Liver (tissue), 8 donors: ENCODE measurements at regions not wholly inside any gene's neighbourhood (a gene's known extent, or its start where the extent isn't known, plus 50 kb on each side); places are given as distances from the start of the nearest gene placed in this dataset.

ENCODE experiments used
- DNase-seq: peaks from one replicate; pipeline ENCODE4 v3.0.0-alpha.2; 2017; ENCODE audit warnings: low spot score
- H3K27ac ChIP-seq, 2 donors: one replicate each; pipeline ENCODE4 v1.7.0; 2013; ENCODE audit warnings: inconsistent platforms in 2 of 2, low read length in 2 of 2, control low read depth in 1 of 2, low read depth in 1 of 2, mild to moderate bottlenecking in 1 of 2
- H3K27me3 ChIP-seq, 4 donors: one replicate each; pipeline versions ENCODE4 v1.6.1 to v1.7.0; 2013; ENCODE audit warnings: low read length in 3 of 4, inconsistent platforms in 1 of 4, mild to moderate bottlenecking in 1 of 4, moderate library complexity in 1 of 4; ENCODE audit not compliant: control insufficient read depth in 4 of 4, insufficient read depth in 4 of 4
- H3K36me3 ChIP-seq, 4 donors: one replicate each; pipeline versions ENCODE4 v1.6.1 to v1.7.0; 2013; ENCODE audit warnings: low read length in 3 of 4, mild to moderate bottlenecking in 3 of 4, low read depth in 1 of 4, moderate library complexity in 1 of 4; ENCODE audit not compliant: control insufficient read depth in 4 of 4, insufficient read depth in 3 of 4
- H3K4me1 ChIP-seq, 4 donors: one replicate each; pipeline versions ENCODE4 v1.6.1 to v1.7.0; 2013; ENCODE audit warnings: low read length in 3 of 4, mild to moderate bottlenecking in 3 of 4, moderate library complexity in 1 of 4; ENCODE audit not compliant: control insufficient read depth in 4 of 4, insufficient read depth in 4 of 4
- H3K4me3 ChIP-seq, 3 donors: one replicate each; pipeline versions ENCODE4 v1.6.1 to v1.7.0; 2013; ENCODE audit warnings: low read length in 3 of 3, control low read depth in 1 of 3, low read depth in 1 of 3, mild to moderate bottlenecking in 1 of 3
- H3K9ac ChIP-seq, 2 donors: one replicate each; pipeline ENCODE4 v1.7.0; 2013; ENCODE audit warnings: low read length in 2 of 2, mild to moderate bottlenecking in 2 of 2, moderate library complexity in 2 of 2, control low read depth in 1 of 2, low read depth in 1 of 2
- H3K9me3 ChIP-seq, 4 donors: one replicate each; pipeline versions ENCODE4 v1.6.1 to v1.7.0; 2013; ENCODE audit warnings: low read length in 3 of 4; ENCODE audit not compliant: control insufficient read depth in 4 of 4
- ATF3 ChIP-seq: IDR thresholded peaks from 2 replicates; pipeline ENCODE4 v1.6.1; 2016; ENCODE audit warnings: antibody characterized with exemption
- CTCF ChIP-seq: fragments of 150-350 bp; IDR thresholded peaks from 2 replicates; pipeline ENCODE4 v1.5.1; 2017; ENCODE audit warnings: improper control_type of control experiment, low read depth, low read length; ENCODE audit not compliant: missing input control
- EGR1 ChIP-seq, 2 donors: IDR thresholded peaks; 2 replicates each; pipeline ENCODE4 v1.6.1; 2016 to 2018; ENCODE audit warnings: antibody characterized with exemption in 2 of 2, low read depth in 2 of 2
- FOXA1 ChIP-seq: IDR thresholded peaks from 2 replicates; pipeline ENCODE4 v1.6.1; 2016; ENCODE audit warnings: antibody characterized with exemption
- FOXA2 ChIP-seq: IDR thresholded peaks from 2 replicates; pipeline ENCODE4 v1.6.1; 2016; ENCODE audit warnings: antibody characterized with exemption
- GABPA ChIP-seq, 2 donors: IDR thresholded peaks in 1 of 2; conservative IDR thresholded peaks in 1 of 2; 2 replicates each; pipeline ENCODE4 v1.6.1; 2016; ENCODE audit warnings: antibody characterized with exemption in 2 of 2, mild to moderate bottlenecking in 1 of 2, moderate library complexity in 1 of 2
- HNF4A ChIP-seq, 2 donors: conservative IDR thresholded peaks; 2 replicates each; pipeline ENCODE4 v1.6.1; 2016; ENCODE audit warnings: antibody characterized with exemption in 2 of 2, mild to moderate bottlenecking in 2 of 2
- HNF4G ChIP-seq: IDR thresholded peaks from 2 replicates; pipeline ENCODE4 v1.6.1; 2016; ENCODE audit warnings: antibody characterized with exemption
- JUND ChIP-seq, 2 donors: IDR thresholded peaks; 2 replicates each; pipeline ENCODE4 v1.6.1; 2016; ENCODE audit warnings: antibody characterized with exemption in 2 of 2
- MAX ChIP-seq: IDR thresholded peaks from 2 replicates; pipeline ENCODE4 v1.6.1; 2016; ENCODE audit warnings: antibody characterized with exemption
- NR2F2 ChIP-seq: IDR thresholded peaks from 2 replicates; pipeline ENCODE4 v1.6.1; 2016; ENCODE audit warnings: antibody characterized with exemption
- RAD21 ChIP-seq, 2 donors: IDR thresholded peaks; 2 replicates each; pipeline ENCODE4 v1.6.1; 2016; ENCODE audit warnings: antibody characterized with exemption in 2 of 2, mild to moderate bottlenecking in 2 of 2
- REST ChIP-seq: IDR thresholded peaks from 2 replicates; pipeline ENCODE4 v1.6.1; 2016; ENCODE audit warnings: antibody characterized with exemption, mild to moderate bottlenecking
- RXRA ChIP-seq, 2 donors: IDR thresholded peaks; 2 replicates each; pipeline ENCODE4 v1.6.1; 2017 to 2018; ENCODE audit warnings: antibody characterized with exemption in 2 of 2, mild to moderate bottlenecking in 1 of 2
- SP1 ChIP-seq: IDR thresholded peaks from 2 replicates; pipeline ENCODE4 v1.6.1; 2018; ENCODE audit warnings: antibody characterized with exemption, mild to moderate bottlenecking
- TAF1 ChIP-seq: conservative IDR thresholded peaks from 2 replicates; pipeline ENCODE4 v1.6.1; 2016; ENCODE audit warnings: antibody characterized with exemption, mild to moderate bottlenecking
- YY1 ChIP-seq: IDR thresholded peaks from 2 replicates; pipeline ENCODE4 v1.6.1; 2016; ENCODE audit warnings: antibody characterized with exemption, mild to moderate bottlenecking
- ZBTB33 ChIP-seq: IDR thresholded peaks from 2 replicates; pipeline ENCODE4 v1.6.1; 2016; ENCODE audit warnings: antibody characterized with exemption
- WGBS: extraction: QIAGEN DNeasy Blood & Tissue Kit; methylation state at CpG from one replicate; pipeline ENCODE4 v1.1.7; 2013; 5-methylcytosine and 5-hydroxymethylcytosine counted together
- donor health status: healthy.
- donor health status: healthy.
- donor health status: healthy.
- donor health status: healthy.
- donor health status: healthy.

- H3K36me3 ChIP-seq, result no peaks in the 10 kb centered on the region
- peaks cover 0 to 6% (median 4%) of the 10 kb centered on the region in 4 donors for H3K4me1 ChIP-seq
- DNase-seq, result no peak
- no peak overlapping the region for H3K27ac ChIP-seq
- no peak for TF ChIP-seq RXRA (IDR thresholded peaks at IDR 0.05)
- no peak for TF ChIP-seq HNF4G
- TF ChIP-seq JUND (IDR thresholded peaks at IDR 0.05), result no peak
- TF ChIP-seq GABPA (IDR thresholded peaks at IDR 0.05 in 1 of 2, conservative IDR thresholded peaks at IDR 0.05 in 1 of 2), result no peak
- no peak for TF ChIP-seq SP1
- no peak for TF ChIP-seq FOXA1
- TF ChIP-seq RAD21 (IDR thresholded peaks at IDR 0.05), result no peak
- TF ChIP-seq ATF3, result no peak
- no peak for TF ChIP-seq REST
- TF ChIP-seq MAX, result no peak
- no peak for TF ChIP-seq FOXA2
- TF ChIP-seq NR2F2, result no peak
- TF ChIP-seq ZBTB33, result no peak
- TF ChIP-seq EGR1 (IDR thresholded peaks at IDR 0.05; ENCODE audit: low read depth in 2 of 2), result no peak
- no peak for TF ChIP-seq CTCF
- TF ChIP-seq TAF1, result no peak
- TF ChIP-seq HNF4A (conservative IDR thresholded peaks at IDR 0.05), result no peak
- no peak overlapping the region for H3K4me3 ChIP-seq
- H3K9ac ChIP-seq, result no peak overlapping the region
- H3K27me3 ChIP-seq, result no peaks in the 10 kb centered on the region
- no peaks in the 10 kb centered on the region for H3K9me3 ChIP-seq
- 97% methylated on average over 4 of the region's 4 CpGs for WGBS
These were observed 62.0 kb upstream of the SLC28A3 start for GRCh38 chr9:84402517-84402916.

- WGBS, result 31% methylated on average over 3 of the region's 3 CpGs
- H3K9ac ChIP-seq, result no peak overlapping the region
- H3K36me3 ChIP-seq, result no peaks in the 10 kb centered on the region
- no peak for DNase-seq
- no peaks in the 10 kb centered on the region for H3K9me3 ChIP-seq
- peaks cover 0 to 6% (median 4%) of the 10 kb centered on the region in 4 donors for H3K4me1 ChIP-seq
- H3K27me3 ChIP-seq, result no peaks in the 10 kb centered on the region
- H3K27ac ChIP-seq, result no peak overlapping the region
- H3K4me3 ChIP-seq, result no peak overlapping the region
- TF ChIP-seq MAX (no peak), RAD21 (IDR thresholded peaks at IDR 0.05) (peak; percentile 8 to 12), FOXA2 (no peak), HNF4A (conservative IDR thresholded peaks at IDR 0.05) (peak; percentile 85), FOXA1 (no peak), NR2F2 (no peak), HNF4G (peak; percentile 59), ATF3 (no peak), YY1 (peak; percentile 39), TAF1 (no peak), RXRA (IDR thresholded peaks at IDR 0.05) (peak; percentile 24 to 57), EGR1 (IDR thresholded peaks at IDR 0.05; ENCODE audit: low read depth in 2 of 2) (no peak), ZBTB33 (no peak), JUND (IDR thresholded peaks at IDR 0.05) (no peak)
These were observed 62.7 kb upstream of the SLC28A3 start for GRCh38 chr9:84403288-84403687.
